ENCODE measurements at regions not wholly inside any gene's neighbourhood (a gene's known extent, or its start where the extent isn't known, plus 50 kb on each side); places are given as distances from the start of the nearest gene placed in this dataset.
A peak's percentile ranks its signal among the peaks of the same experiment; 100 is the strongest.
"Not testable (repeated sequence)": the region's sequence is repeated elsewhere in the genome, so short reads cannot be mapped to it uniquely, and the experiment has no call there.

DNA sequence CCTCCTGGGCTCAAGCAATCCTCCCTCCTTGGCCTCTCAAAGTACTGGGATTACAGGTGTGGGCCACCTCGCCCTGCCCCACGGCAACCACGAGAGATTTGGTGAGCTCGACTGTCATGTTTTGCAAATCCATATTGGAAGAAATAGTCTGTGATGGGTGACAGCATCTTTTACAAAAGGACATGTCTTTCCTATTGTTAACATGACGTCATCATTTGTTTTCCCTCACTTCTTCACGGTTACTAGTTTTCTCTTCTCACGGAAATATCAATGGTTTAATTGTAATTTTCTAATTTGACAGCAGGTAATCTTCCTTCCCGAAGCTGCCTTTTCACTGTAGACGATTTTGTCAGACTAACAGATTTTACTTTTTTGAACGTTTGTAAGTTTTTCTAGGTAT is 110.8 kb upstream of the GREM2 start:
- TF ChIP-seq, protein P1, sequence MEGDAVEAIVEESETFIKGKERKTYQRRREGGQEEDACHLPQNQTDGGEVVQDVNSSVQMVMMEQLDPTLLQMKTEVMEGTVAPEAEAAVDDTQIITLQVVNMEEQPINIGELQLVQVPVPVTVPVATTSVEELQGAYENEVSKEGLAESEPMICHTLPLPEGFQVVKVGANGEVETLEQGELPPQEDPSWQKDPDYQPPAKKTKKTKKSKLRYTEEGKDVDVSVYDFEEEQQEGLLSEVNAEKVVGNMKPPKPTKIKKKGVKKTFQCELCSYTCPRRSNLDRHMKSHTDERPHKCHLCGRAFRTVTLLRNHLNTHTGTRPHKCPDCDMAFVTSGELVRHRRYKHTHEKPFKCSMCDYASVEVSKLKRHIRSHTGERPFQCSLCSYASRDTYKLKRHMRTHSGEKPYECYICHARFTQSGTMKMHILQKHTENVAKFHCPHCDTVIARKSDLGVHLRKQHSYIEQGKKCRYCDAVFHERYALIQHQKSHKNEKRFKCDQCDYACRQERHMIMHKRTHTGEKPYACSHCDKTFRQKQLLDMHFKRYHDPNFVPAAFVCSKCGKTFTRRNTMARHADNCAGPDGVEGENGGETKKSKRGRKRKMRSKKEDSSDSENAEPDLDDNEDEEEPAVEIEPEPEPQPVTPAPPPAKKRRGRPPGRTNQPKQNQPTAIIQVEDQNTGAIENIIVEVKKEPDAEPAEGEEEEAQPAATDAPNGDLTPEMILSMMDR (IDR thresholded peaks at IDR 0.05; ENCODE audit: low read depth, low read length): no peak
- H3K4me3 ChIP-seq (ENCODE audit: low read depth, low read length): no peak overlapping the region

DNA sequence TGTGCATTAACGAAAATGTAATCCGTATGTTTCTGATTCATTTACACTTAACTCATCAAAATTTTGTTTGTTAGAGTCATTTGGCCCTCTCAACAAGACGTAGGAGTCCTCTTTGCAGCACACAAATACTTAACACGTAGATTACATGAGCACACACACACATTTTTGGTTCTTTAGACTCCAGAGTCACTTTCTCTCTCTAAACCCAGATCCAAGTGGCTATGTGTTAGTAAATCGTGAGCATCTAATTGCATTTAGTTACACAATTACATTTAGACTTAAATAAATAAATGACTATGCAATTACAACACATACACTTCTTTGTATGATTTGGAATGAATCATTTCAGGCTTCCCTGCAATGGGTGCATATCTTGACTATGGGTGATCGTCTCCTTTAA is 109.0 kb upstream of the GREM2 start:
- TF ChIP-seq, protein P1 (IDR thresholded peaks at IDR 0.05; ENCODE audit: low read depth, low read length): no peak
- no peak overlapping the region for H3K4me3 ChIP-seq (ENCODE audit: low read depth, low read length)

DNA sequence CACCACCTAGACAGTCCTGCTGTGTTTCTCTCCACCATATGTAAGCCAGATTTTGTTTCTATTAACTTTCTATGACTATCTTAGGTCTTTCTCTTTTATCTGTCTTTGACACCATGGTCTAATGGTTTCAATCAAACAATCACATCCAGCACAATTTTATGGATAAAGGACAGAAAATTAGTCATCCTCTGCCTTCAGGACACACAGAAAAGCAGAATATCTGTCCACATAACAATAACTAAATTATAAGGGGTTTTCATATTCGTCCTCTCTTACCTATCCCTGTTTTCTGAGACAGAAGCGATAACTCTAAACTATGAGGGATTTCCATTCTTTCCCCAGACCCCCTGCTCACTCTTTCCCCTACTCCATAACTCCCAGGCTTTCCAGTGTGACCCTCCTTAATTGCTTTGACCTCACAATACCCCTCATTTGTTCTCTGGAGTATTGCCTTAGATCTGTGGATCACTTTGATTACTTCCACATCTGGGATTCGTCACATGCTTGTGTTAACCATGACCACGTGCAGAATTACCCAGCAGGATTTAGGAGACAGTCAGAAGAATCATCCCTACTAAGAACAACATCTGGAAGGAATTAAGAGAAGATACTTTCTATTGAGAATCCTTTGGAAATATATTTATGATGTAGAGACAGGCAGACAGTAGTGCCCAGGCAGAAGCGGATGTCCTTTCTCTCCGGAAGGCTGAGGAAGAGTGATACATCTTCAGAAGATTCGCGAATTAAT is 108.2 kb upstream of the GREM2 start:
- no peak overlapping the region for H3K4me3 ChIP-seq (ENCODE audit: low read depth, low read length)
- TF ChIP-seq, protein P1 (IDR thresholded peaks at IDR 0.05; ENCODE audit: low read depth, low read length): no peak

DNA sequence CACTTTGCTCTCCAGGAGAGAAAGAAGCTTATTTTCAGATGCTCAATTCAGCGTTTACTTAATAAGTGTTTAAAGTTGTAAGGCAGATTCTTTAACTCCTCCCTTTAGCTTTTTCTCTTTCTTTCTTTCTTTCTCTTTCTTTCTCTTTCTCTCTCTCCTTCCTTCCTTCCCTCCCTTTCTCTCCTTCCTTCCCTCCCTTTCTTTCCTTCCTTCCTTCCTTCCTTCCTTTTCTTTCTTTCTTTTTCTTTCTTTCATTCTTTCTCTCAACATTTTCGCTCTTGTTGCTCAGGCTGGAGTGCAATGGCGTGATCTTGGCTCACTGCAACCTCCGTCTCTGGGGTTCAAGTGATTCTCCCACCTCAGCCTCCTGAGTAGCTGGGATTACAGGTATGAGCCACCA is 104.6 kb upstream of the GREM2 start:
- not testable (repeated sequence) for H3K4me3 ChIP-seq (ENCODE audit: low read depth, low read length)

DNA sequence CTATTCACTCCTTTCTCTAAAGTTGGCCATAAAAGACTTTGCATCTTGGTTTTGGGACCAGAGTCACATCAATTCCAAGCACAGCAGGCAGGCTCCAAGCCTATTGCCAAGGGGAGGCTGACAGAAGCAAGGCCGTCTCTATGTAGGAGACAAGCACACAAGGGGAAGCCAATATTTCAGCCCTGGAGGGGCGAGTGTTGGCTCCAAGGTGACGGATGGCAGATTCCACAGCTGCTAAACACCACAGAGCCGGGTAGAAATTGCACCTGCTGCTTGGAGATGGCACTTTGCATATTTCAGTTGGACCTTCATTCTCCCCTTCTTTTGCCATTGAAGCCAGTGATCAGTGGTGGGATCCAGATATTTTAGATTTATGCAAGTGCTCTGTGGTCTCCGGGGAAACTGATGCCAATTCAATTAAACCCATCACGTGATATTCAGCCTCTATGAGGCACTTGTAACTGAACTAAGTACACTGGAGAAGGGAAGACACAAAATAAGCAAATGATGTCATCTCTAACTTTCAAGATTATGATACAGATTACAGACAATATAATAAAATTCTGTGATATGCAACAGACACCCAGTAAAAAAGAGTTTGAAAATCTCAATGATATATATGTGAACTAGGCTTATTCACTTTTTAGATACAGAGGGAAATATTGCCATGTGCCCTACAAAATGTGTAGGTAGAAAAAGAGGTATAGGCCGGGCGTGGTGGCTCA is 102.8 kb upstream of the GREM2 start:
- H3K4me3 ChIP-seq (ENCODE audit: low read depth, low read length): no peak overlapping the region
- TF ChIP-seq, protein P1 (IDR thresholded peaks at IDR 0.05; ENCODE audit: low read depth, low read length): no peak

DNA sequence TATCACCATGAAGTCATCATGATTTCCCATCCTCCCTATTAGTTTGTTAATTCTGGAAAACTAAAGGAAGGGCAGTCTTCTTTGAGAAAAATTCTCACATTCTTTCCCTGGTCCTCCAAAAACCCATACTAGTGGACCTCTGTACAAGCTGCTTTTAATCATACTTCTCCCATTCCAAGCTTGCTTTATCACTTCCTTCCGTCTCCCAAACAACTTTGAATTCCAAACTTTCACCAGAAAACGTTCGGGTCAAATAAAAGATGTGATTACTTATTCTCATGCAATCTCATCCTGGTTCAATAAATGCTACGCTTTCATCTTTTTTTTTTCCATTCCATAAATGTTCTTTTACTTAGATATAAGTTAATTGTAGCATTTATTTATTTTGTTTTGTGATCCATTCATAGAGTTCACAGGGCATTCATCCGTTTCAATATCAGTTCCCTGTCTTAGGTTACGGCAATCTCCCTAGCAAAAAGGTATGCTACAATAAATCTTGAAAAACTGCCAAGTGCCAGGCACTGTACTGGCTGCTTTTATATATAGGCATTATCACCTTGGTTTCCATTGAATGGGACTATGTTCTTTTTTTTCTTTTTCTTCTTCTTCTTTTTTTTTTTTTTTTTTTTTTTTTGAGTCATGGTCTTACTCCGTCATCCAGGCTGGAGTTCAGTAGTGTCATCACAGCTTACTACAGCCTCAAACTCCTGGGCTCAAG is 100.2 kb upstream of the GREM2 start:
- 0 out of 2 replicates have a peak overlapping the region, but pooled peaks have one; percentile 8 for H3K4me3 ChIP-seq (ENCODE audit: low read depth, low read length)
- TF ChIP-seq, protein P1 (IDR thresholded peaks at IDR 0.05; ENCODE audit: low read depth, low read length): no peak

DNA sequence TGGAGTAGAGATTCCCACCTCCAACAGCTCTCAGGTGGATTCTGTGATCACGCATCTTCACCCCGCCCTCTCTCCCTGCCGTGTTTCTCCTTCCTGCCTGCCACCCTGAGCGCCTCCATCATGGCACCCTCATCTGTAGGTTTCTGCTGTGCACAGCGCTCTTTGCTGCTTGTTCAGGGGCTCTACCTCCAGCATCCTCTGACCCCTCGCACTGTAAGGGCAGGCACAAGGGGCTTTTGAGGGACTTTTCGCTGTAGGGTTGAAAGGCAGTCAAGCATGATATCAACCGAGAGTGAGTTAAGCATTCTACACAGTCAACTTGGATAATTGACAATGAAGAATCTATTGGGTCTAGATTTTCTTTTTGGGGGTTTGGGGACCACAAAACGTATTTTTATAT is 99.1 kb upstream of the GREM2 start:
- TF ChIP-seq, protein P1 (IDR thresholded peaks at IDR 0.05; ENCODE audit: low read depth, low read length): no peak
- no peak overlapping the region for H3K4me3 ChIP-seq (ENCODE audit: low read depth, low read length)
